HG03378 (cell line): ENCODE measurements at regions not wholly inside any gene's neighbourhood (a gene's known extent, or its start where the extent isn't known, plus 50 kb on each side); places are given as distances from the start of the nearest gene placed in this dataset.
"Not testable (repeated sequence)": the region's sequence is repeated elsewhere in the genome, so short reads cannot be mapped to it uniquely, and the experiment has no call there.

Source experiments
- ATAC-seq: cut with Tn5 transposase; IDR thresholded peaks from one replicate; pipeline ENCODE4 v1.9.1; 2021; ENCODE audit warnings: mild to moderate bottlenecking, moderate library complexity; ENCODE audit not compliant: unreplicated experiment

GRCh38 chr16:76800196-76800595 is 390.8 kb upstream of the MON1B start:
- ATAC-seq, result no peak

DNA sequence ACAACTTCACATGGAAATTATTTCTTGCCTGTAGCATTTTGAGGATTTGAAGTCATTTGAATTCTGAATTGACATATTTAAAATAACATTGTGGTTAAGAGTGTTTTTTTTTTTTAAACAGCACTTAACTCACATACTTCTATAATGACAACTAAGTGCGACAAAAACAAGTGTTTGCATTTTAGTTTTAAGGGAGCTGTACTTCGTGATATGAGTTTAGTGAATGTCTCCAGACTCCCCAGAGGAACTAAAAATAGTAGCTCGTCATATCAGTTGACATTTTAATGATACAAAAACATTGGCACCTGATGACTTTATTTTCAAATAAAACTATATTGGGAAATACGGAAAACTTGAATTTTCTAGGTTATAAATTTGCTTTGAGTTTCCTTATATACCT is 389.6 kb upstream of the MON1B start:
- no peak for ATAC-seq

DNA sequence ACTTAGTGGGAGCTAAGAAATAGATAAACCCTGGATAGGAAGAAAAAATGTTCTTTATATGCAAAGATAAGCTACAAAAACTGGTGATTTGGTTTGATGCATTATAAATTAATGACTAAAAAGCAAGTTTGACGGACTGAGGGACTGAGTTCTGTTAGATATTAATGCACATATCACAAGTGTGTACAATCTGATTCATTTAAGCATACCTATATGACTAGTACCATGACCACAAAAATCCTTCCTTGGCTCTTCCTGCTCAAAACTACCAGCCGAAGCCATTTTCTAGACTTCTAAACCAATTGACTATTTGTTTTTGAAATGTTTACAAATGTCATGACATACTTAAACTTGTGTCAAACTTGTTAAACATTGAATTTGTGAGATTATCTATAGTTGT is 374.5 kb upstream of the MON1B start:
- ATAC-seq, result no peak

GRCh38 chr16:76818606-76819181 is 372.3 kb upstream of the MON1B start:
- no peak for ATAC-seq

- ATAC-seq, result no peak
Observed at GRCh38 chr16:76819226-76819916, 371.6 kb upstream of the MON1B start.

DNA sequence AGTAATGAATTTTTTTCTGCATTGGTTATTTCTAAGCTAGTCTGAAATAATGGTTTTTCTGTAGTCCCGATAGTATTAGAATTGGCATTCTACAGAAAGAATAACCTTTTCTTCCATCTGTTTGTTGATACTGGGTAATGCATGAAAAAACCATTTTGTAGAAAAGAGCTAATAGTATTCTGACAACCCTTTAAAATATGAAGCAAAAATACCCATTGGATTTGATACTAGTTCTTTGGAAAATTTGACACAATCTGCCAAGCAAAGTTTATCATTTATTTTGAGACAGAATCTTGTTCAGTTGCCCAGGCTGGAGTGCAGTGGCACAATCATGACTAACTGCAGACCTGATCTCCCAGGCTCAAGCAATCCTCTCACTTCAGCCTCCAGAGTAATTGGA is 366.8 kb upstream of the MON1B start:
- no peak for ATAC-seq

DNA sequence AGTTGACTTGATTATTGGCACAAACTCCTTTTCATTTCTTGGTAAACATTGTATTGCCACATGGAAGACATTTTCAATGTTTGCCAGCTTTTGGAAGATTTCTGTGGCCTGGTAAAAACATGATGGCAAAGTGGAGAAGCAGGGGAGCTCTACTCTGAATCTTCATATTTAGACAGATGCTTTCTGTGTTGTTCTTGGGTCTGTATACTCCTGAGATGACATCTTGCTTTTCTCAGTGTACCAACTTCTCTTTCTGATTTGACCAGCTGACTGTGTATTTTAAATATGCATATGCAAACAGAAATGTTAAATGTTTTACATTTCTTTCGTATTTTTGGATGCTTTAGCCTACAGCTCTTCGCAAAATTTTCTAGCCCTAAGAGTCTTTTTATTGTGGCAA is 366.2 kb upstream of the MON1B start:
- ATAC-seq, result no peak

DNA sequence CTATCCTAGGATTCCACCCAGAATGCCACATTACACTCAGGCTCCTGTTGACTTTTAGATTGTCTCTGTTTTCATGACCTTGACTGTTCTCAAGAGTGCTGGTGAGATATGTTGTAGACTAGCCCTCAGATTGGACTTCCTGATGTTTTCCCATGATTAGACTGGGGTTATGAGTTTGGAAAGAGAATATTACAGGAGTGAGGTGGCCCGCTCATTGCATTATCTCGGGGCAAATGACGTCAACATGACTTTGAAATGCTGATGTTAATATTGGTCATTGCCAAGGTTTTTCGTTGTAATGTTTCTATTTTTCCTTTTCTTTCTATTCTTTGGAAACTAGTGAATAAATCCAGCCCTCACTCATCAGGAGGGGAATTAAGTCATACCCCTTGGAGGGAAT is 355.7 kb upstream of the MON1B start:
- no peak for ATAC-seq

GRCh38 chr16:76835779-76836300 is 355.1 kb upstream of the MON1B start:
- ATAC-seq, result no peak

DNA sequence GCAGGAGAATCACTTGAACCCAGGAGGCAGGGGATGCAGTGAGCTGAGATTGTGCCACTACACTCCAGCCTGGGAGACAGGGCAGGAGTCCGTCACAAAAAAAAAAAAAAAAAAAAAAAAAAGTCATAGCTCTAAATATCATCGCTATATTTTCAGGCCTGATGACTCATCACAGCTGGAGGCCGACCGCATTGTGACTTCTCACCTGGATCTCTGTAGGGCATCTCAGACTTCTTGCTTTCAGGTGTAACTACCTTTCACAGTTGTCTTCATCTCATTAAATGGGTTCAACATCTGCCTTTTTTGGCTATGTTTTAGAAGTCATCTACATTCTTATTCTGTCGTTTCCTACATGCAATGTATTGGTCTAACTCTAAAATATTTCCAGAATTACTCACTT is 353.1 kb upstream of the MON1B start:
- no peak for ATAC-seq

GRCh38 chr16:76854234-76854633 is 336.8 kb upstream of the MON1B start:
- no peak for ATAC-seq

- ATAC-seq, result no peak
Observed at GRCh38 chr16:76856112-76856511, 334.9 kb upstream of the MON1B start.

DNA sequence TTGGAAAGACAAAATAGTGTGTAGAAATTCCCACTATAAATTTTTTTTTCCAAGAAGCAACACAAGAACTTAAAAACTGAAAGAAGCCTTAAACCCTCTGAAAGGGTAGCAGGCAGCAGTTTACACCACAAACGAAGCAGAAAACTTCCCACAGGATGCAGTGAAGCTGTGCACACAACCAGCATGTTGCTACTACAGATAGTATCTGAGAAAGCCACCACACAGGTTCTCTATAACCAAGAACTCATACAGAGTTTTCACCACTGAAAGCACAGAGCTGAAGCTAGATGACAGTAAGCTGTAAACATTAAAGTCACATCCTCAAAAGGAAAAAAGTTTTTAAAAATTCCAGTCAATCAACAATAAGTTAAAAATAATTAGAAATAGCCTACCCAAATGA is 333.6 kb upstream of the MON1B start:
- no peak for ATAC-seq

DNA sequence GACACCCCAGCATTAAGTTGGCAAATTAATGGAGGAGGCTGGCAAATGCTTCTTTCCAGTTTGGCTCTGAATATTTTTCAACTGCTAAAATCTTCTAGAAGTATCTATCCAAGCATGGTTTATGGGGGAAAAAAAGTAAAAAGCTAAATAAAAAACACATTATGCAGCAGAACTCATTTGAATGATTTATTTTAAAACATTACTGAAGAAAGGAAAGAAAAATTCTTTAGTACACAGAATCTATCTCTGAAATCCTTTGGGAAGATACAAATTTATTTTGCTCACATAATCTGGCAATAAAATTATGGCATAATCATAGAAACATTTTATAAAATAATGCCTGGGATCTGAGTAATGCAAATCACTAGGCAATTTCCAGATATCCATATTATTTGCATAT is 328.1 kb upstream of the MON1B start:
- ATAC-seq, result no peak

GRCh38 chr16:76866994-76867393 is 324.0 kb upstream of the MON1B start:
- no peak for ATAC-seq

DNA sequence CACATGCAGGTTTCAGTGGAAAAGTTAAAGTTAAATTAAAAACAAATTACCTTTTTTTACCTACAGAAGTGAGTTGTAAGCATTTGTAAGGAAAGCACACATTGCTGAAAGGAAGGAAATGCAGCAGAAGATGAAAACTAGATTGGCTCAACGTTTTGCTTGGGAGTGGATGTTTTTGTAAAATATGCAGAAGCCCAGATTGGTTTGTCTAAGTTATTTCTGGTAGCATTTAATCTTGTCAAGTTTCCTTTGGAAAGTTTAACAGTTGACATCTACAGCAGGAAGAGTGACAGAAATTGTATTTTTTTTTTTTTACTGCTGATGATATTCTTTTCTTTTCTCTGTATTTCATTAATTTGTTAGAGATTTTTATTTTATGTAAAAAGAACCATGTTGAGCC is 315.1 kb upstream of the MON1B start:
- no peak for ATAC-seq

GRCh38 chr16:76879420-76879819 is 311.6 kb upstream of the MON1B start:
- ATAC-seq, result no peak

DNA sequence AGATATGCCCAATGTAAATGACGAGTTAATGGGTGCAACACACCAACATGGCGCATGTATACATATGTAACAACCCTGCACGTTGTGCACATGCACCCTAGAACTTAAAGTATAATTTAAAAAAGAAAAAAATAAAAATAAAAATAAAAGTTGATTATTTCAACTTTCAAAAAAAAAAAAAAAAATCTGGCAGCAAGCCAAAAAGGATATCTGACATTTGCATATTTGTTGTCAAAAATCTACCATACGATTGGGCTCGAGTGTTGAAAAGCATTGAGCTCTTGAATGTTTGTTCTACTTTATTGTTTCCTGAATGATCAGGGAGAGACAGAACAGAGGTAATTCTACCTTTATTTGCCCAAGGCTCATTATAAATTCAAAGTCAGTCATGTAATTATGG is 310.5 kb upstream of the MON1B start:
- not testable (repeated sequence) for ATAC-seq

DNA sequence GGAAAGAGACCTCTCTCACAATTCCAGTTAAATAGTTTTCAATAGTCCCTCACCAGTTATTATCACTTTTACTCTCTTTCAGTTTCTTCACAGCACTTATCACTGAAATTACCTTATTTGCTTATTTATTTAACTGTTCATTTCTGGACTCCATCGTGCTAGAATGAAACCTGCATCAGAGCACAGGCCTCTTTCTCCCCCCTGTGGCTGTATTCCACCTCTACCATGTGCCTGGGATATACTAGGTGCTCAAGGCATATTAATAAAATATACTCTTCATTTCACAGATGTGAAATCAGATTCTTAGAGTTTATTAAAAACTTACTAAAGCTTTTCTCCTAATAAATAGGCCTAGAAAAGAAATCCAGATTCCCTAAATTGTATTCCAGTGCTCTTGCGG is 308.9 kb upstream of the MON1B start:
- no peak for ATAC-seq

- no peak for ATAC-seq
Observed at GRCh38 chr16:76883076-76883475, 307.9 kb upstream of the MON1B start.

DNA sequence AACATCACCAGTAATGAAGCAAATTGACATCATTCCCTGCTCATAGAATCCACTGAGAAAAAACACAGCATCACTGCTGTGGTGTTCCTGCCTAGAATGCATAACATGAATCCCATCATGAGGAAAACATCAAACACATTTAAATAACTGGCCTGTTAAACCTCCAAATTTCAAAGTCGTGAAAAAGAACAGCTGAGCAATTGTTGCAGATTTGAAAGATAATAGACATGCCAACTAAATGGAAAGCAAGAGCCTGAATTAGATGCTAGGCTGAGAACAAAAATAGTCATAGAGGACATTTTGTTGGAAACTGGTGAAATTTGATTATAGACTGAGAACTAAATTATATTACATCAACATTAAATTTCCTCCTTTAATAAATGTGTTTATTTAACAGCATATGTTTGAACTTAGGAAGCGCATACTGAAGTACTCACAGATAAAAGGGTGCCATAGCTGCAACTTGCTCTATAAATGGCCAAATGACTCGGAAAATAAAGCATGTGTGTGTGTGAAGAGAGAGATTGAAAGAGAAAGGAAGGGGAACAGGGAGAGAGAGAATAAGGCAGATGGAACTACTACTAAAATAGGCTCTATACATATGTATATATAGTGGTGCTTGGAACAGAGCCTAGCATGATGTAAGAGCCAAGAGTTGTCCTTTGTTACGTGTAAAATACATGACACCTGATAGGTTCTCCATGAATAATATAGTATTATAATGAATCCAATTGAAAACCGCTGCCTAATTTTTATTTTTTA is 305.0 kb upstream of the MON1B start:
- no peak for ATAC-seq

GRCh38 chr16:76897816-76898215 is 293.2 kb upstream of the MON1B start:
- no peak for ATAC-seq
